D721Med (cell line): ENCODE measurements at regions not wholly inside any gene's neighbourhood (a gene's known extent, or its start where the extent isn't known, plus 50 kb on each side); places are given as distances from the start of the nearest gene placed in this dataset.

Source experiments
- DNase-seq: peaks from one replicate; pipeline ENCODE4 v3.0.0; 2011; ENCODE audit warnings: low spot score; ENCODE audit not compliant: insufficient read length
- FAIRE-seq: peaks from 2 replicates; lab custom pipeline; 2011; peaks lifted over from hg19 to GRCh38; lab: Jason Lieb, UNC
- TF ChIP-seq, protein P1 (sequence below): IDR thresholded peaks from 2 replicates; pipeline ENCODE4 v1.5.1; 2012; ENCODE audit warnings: mild to moderate bottlenecking, control low read depth; ENCODE audit not compliant: insufficient read depth; ENCODE audit errors: missing control alignments

DNA sequence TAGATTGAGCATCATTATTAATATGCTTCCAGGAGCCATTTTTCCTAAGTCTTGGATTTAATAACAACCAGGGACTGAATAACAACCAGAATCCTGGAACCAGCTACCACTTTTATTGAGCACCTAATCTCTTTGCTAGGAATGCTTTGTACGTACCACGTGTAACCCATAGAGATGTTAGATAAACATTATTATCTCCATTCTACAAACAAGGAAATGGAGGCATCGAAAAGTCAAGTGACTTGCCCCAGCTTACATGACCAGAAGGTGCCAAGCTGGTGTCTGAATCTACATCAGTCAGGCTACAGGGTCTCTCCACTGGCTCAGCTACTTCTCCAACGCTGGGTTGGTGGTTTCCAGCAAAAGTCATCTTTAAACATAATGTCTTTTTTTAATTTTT, 256.1 kb upstream of the ANKRD55 start:
- TF ChIP-seq, protein P1, sequence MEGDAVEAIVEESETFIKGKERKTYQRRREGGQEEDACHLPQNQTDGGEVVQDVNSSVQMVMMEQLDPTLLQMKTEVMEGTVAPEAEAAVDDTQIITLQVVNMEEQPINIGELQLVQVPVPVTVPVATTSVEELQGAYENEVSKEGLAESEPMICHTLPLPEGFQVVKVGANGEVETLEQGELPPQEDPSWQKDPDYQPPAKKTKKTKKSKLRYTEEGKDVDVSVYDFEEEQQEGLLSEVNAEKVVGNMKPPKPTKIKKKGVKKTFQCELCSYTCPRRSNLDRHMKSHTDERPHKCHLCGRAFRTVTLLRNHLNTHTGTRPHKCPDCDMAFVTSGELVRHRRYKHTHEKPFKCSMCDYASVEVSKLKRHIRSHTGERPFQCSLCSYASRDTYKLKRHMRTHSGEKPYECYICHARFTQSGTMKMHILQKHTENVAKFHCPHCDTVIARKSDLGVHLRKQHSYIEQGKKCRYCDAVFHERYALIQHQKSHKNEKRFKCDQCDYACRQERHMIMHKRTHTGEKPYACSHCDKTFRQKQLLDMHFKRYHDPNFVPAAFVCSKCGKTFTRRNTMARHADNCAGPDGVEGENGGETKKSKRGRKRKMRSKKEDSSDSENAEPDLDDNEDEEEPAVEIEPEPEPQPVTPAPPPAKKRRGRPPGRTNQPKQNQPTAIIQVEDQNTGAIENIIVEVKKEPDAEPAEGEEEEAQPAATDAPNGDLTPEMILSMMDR, result no peak
- DNase-seq, result no peak
- FAIRE-seq, result no peak

GRCh38 chr5:56487528-56488115, 254.5 kb upstream of the ANKRD55 start:
- TF ChIP-seq, protein P1, result no peak
- DNase-seq, result no peak
- FAIRE-seq, result no peak

DNA sequence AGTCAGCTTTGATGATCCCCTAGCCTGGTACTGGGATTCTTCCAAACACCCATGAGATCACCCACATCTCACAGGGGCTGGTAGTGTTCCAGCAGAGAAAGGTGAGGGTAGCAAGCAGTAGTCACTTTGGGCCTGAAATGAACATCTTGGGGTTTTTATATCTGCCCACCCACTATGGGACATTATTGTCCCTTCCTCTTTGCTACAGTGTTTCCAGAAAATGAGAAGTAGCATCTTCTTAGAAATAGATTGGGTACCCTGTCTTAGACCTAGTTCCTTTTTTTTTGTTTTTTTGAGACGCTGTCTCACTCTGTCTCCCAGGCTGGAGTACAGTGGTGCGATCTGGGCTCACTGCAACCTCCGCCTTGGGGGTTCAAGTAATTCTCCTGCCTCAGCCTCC, 249.2 kb upstream of the ANKRD55 start:
- FAIRE-seq, result no peak
- TF ChIP-seq, protein P1, result no peak
- DNase-seq, result no peak

DNA sequence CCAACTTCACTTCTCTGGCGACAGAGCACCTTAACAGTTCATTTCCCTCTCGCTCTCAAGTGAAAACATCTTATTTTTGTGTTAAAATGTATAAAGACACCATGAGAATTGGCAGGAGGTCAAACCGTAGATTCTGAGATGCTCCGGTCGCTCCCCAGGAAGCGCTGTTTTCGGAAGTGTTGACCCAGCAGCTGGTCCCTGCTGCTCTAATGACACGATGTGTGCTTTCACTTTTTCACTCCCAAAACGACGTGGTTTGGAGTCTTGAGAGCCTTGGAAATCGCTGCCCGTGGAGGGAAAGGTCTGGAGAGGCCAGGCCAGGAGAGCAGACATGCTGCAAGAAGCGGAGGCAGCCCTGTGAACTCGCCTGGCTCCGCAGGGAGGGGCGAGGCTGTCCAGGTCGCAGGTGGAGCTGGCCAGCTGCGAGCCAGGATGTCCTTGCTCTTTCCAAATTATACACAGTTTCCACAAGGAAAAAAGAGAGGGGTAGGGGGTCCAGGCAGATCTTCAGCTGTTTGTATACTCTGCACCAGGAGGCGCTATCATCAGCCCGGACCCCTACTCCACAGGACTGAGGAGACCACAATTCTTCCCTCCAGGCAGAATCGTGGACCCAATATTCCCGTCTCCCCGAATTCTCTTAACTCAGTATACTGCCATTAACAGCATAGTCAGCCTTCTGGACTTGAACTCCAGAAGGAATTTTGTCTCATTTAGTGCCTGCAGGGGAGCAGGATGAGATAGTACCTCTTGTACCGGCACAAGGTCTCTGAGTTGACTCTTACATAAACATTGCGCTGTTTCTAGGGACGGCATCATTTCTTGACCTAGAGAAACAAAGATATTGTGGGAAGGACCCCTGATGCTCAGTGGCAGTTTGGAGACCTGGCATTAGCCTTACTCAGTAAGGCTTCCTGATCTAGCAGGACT, 248.6 kb upstream of the ANKRD55 start:
- no peak for DNase-seq
- TF ChIP-seq, protein P1, result no peak
- FAIRE-seq, result no peak

GRCh38 chr5:56480705-56481427, 247.7 kb upstream of the ANKRD55 start:
- DNase-seq, result no peak
- no peak for FAIRE-seq
- TF ChIP-seq, protein P1, result no peak

- TF ChIP-seq, protein P1, result no peak
- FAIRE-seq (no peak), DNase-seq (no peak)
Observed at GRCh38 chr5:56480078-56480704, 247.1 kb upstream of the ANKRD55 start.
